BJ (cell line): ENCODE measurements at regions not wholly inside any gene's neighbourhood (a gene's known extent, or its start where the extent isn't known, plus 50 kb on each side); places are given as distances from the start of the nearest gene placed in this dataset.
"Not testable (repeated sequence)": the region's sequence is repeated elsewhere in the genome, so short reads cannot be mapped to it uniquely, and the experiment has no call there.

ENCODE experiments used
- CTCF ChIA-PET: fragments of 350-600 bp; formaldehyde crosslinking; extraction: SDS; loops from one replicate; lab custom pipeline; 2021; ENCODE audit warnings: antibody characterized with exemption, inconsistent platforms; lab: Yijun Ruan, JAX
- POLR2A ChIA-PET: fragments of 300-600 bp; sonication (Branson Sonifier 250); formaldehyde crosslinking; extraction: SDS; loops from one replicate; lab custom pipeline; 2021; ENCODE audit warnings: antibody characterized with exemption; lab: Charles Lee
- DNase-seq: peaks from one replicate; pipeline ENCODE4 v3.0.0-alpha.2; 2011; ENCODE audit warnings: low read depth
- H3K27me3 ChIP-seq: 2 replicates; pipeline ENCODE4 v1.6.0; 2011; ENCODE audit warnings: low read length; ENCODE audit not compliant: control insufficient read depth, insufficient read depth
- H3K36me3 ChIP-seq: 2 replicates; pipeline ENCODE4 v1.5.1; 2011; ENCODE audit warnings: low read length; ENCODE audit not compliant: control insufficient read depth, insufficient read depth
- H3K4me3 ChIP-seq: 2 replicates; pipeline ENCODE4 v1.5.1; 2011; ENCODE audit warnings: low read depth, mild to moderate bottlenecking, control low read depth, low read length
- CTCF ChIP-seq: IDR thresholded peaks from 2 replicates; pipeline ENCODE4 v1.5.1; 2011; ENCODE audit warnings: low read depth, mild to moderate bottlenecking, control low read depth, inconsistent platforms, low read length, moderate library complexity; ENCODE audit not compliant: insufficient read depth

- CTCF ChIA-PET = no interaction called here
- POLR2A ChIA-PET = no interaction called here
- H3K36me3 ChIP-seq = no peaks in the 10 kb centered on the region
- DNase-seq = no peak
- TF ChIP-seq CTCF = no peak
- H3K27me3 ChIP-seq = no peaks in the 10 kb centered on the region
- H3K4me3 ChIP-seq = no peak overlapping the region
These were observed 429.9 kb downstream of the NR4A2 start for GRCh38 chr2:155902635-155903034.

- no peak overlapping the region for H3K4me3 ChIP-seq
- H3K36me3 ChIP-seq = no peaks in the 10 kb centered on the region
- no peak for TF ChIP-seq CTCF
- ChIA-PET POLR2A (no interaction called here), CTCF (no interaction called here)
- H3K27me3 ChIP-seq = no peaks in the 10 kb centered on the region
- no peak for DNase-seq
These were observed 437.5 kb downstream of the NR4A2 start for GRCh38 chr2:155895016-155895415.

GRCh38 chr2:155880382-155880781 is 452.1 kb downstream of the NR4A2 start:
- DNase-seq, H3K4me3 ChIP-seq, H3K27me3 ChIP-seq, CTCF ChIA-PET, H3K36me3 ChIP-seq, POLR2A ChIA-PET: not testable (repeated sequence)

- CTCF ChIA-PET, DNase-seq, H3K36me3 ChIP-seq, POLR2A ChIA-PET, H3K27me3 ChIP-seq, H3K4me3 ChIP-seq: not testable (repeated sequence)
These were observed 452.6 kb downstream of the NR4A2 start for GRCh38 chr2:155879900-155880299.

- POLR2A ChIA-PET = no interaction called here
These were observed 460.1 kb downstream of the NR4A2 start for GRCh38 chr2:155872396-155872795.

GRCh38 chr2:155871940-155872339 is 460.6 kb downstream of the NR4A2 start:
- no peaks in the 10 kb centered on the region for H3K27me3 ChIP-seq
- POLR2A ChIA-PET = no interaction called here
- TF ChIP-seq CTCF = no peak
- CTCF ChIA-PET = no interaction called here
- H3K4me3 ChIP-seq = no peak overlapping the region
- DNase-seq = no peak
- no peaks in the 10 kb centered on the region for H3K36me3 ChIP-seq

More at GRCh38 chr2:155872396-155872795, 460.1 kb downstream of the NR4A2 start:
- DNase-seq = no peak
- no peak overlapping the region for H3K4me3 ChIP-seq
- H3K27me3 ChIP-seq = no peaks in the 10 kb centered on the region
- H3K36me3 ChIP-seq = no peaks in the 10 kb centered on the region
- no peak for TF ChIP-seq CTCF
- CTCF ChIA-PET = no interaction called here
